WTC11 (cell line): ENCODE measurements at regions not wholly inside any gene's neighbourhood (a gene's known extent, or its start where the extent isn't known, plus 50 kb on each side); places are given as distances from the start of the nearest gene placed in this dataset.

Experiments used
- ATAC-seq: fragments of 200-7000 bp; cut with Tn5 transposase; 2 replicates; pipeline ENCODE4 v1.10.0; 2021; ENCODE audit warnings: mild to moderate bottlenecking, moderate library complexity
- CTCF ChIA-PET: fragments of 300-600 bp; sonication (Branson Sonifier 250); formaldehyde crosslinking; loops from one replicate; lab custom pipeline; 2021; ENCODE audit warnings: antibody characterized with exemption; lab: Charles Lee
- POLR2A ChIA-PET: fragments of 350-600 bp; sonication (Branson Sonifier 250); formaldehyde crosslinking; loops from one replicate; lab custom pipeline; 2021; ENCODE audit warnings: antibody characterized with exemption; lab: Charles Lee
- DNase-seq: peaks from one replicate; pipeline ENCODE4 v3.0.0; 2021; ENCODE audit warnings: low spot score
- H3K27ac Mint-ChIP-seq: 2 replicates; pipeline ENCODE4 v1.8.0; 2021; ENCODE audit warnings: mixed read lengths
- H3K27me3 Mint-ChIP-seq: 2 replicates; pipeline ENCODE4 v1.8.0; 2021; ENCODE audit warnings: low read depth, mild to moderate bottlenecking, moderate library complexity, mixed read lengths
- H3K36me3 Mint-ChIP-seq: 2 replicates; pipeline ENCODE4 v1.8.0; 2021; ENCODE audit warnings: mixed read lengths
- H3K4me1 Mint-ChIP-seq: 2 replicates; pipeline ENCODE4 v1.8.0; 2022; ENCODE audit warnings: mixed read lengths
- H3K4me3 Mint-ChIP-seq: 2 replicates; pipeline ENCODE4 v1.8.0; 2021; ENCODE audit warnings: mild to moderate bottlenecking, moderate library complexity, mixed read lengths
- H3K9me3 Mint-ChIP-seq: 2 replicates; pipeline ENCODE4 v1.8.0; 2021; ENCODE audit warnings: mixed read lengths
- ETV6 ChIP-seq: sonication (generic); formaldehyde crosslinking; IDR thresholded peaks from 2 replicates; pipeline ENCODE4 v1.8.1; 2022; ENCODE audit warnings: mild to moderate bottlenecking, missing genetic modification reagents
- GRHL2 ChIP-seq: fragments of 250-450 bp; sonication (Bioruptor Pico); IDR thresholded peaks from 2 replicates; pipeline ENCODE4 v1.8.0; 2022; ENCODE audit warnings: mild to moderate bottlenecking, moderate library complexity; ENCODE audit not compliant: insufficient replicate concordance, severe bottlenecking
- NFE2L1 ChIP-seq: sonication (generic); formaldehyde crosslinking; IDR thresholded peaks from 2 replicates; pipeline ENCODE4 v1.8.1; 2023; ENCODE audit warnings: missing genetic modification reagents
- NR1H2 ChIP-seq: sonication (generic); formaldehyde crosslinking; IDR thresholded peaks from 2 replicates; pipeline ENCODE4 v1.9.0; 2021; ENCODE audit warnings: mild to moderate bottlenecking, moderate library complexity, missing genetic modification reagents
- NR2C2 ChIP-seq: sonication (generic); formaldehyde crosslinking; IDR thresholded peaks from 2 replicates; pipeline ENCODE4 v1.8.0; 2022; ENCODE audit warnings: mild to moderate bottlenecking, missing genetic modification reagents
- NR3C1 ChIP-seq: sonication (generic); formaldehyde crosslinking; conservative IDR thresholded peaks from 2 replicates; pipeline ENCODE4 v1.8.1; 2023; ENCODE audit warnings: low read depth, mild to moderate bottlenecking, missing genetic modification reagents
- PRRX2 ChIP-seq: fragments of 250-450 bp; sonication (Bioruptor Pico); IDR thresholded peaks from 2 replicates; pipeline ENCODE4 v1.8.0; 2021; ENCODE audit warnings: mild to moderate bottlenecking
- RORB ChIP-seq: fragments of 250-450 bp; sonication (Bioruptor Pico); IDR thresholded peaks from 2 replicates; pipeline ENCODE4 v1.9.0; 2021; ENCODE audit warnings: mild to moderate bottlenecking
- ZNF317 ChIP-seq: sonication (generic); formaldehyde crosslinking; IDR thresholded peaks from 2 replicates; pipeline ENCODE4 v1.8.1; 2023; ENCODE audit warnings: low read depth, mild to moderate bottlenecking, moderate library complexity, missing genetic modification reagents, borderline replicate concordance
- ZNF423 ChIP-seq: fragments of 250-450 bp; sonication (Bioruptor Pico); IDR thresholded peaks from 2 replicates; pipeline ENCODE4 v2.1.2; 2022; ENCODE audit warnings: mild to moderate bottlenecking, moderate library complexity
- ZNF671 ChIP-seq: fragments of 250-450 bp; sonication (Bioruptor Pico); IDR thresholded peaks from 2 replicates; pipeline ENCODE4 v1.8.0; 2021; ENCODE audit warnings: mild to moderate bottlenecking
- TF ChIP-seq, protein P1 (sequence below): sonication (generic); formaldehyde crosslinking; IDR thresholded peaks from 2 replicates; pipeline ENCODE4 v1.8.1; 2023; ENCODE audit warnings: mild to moderate bottlenecking, missing genetic modification reagents, borderline replicate concordance
- TF ChIP-seq, protein P2 (sequence below): fragments of 250-450 bp; sonication (Bioruptor Pico); IDR thresholded peaks from 2 replicates; pipeline ENCODE4 v1.9.0; 2021; ENCODE audit warnings: mild to moderate bottlenecking
- TF ChIP-seq, protein P3 (sequence below): fragments of 250-450 bp; sonication (Bioruptor Pico); IDR thresholded peaks from 2 replicates; pipeline ENCODE4 v1.9.0; 2021; ENCODE audit warnings: mild to moderate bottlenecking
- TF ChIP-seq, protein P4 (sequence below): sonication (generic); formaldehyde crosslinking; IDR thresholded peaks from 2 replicates; pipeline ENCODE4 v1.8.0; 2022; ENCODE audit warnings: mild to moderate bottlenecking, missing genetic modification reagents
- TF ChIP-seq, protein P5 (sequence below): sonication (generic); formaldehyde crosslinking; conservative IDR thresholded peaks from 2 replicates; pipeline ENCODE4 v1.8.1; 2023; ENCODE audit warnings: mild to moderate bottlenecking, low read depth, missing genetic modification reagents, moderate library complexity
- TF ChIP-seq, protein P6 (sequence below): sonication (generic); formaldehyde crosslinking; IDR thresholded peaks from 2 replicates; pipeline ENCODE4 v1.8.1; 2022; ENCODE audit warnings: mild to moderate bottlenecking, missing genetic modification reagents, moderate library complexity, borderline replicate concordance
- TF ChIP-seq, protein P7 (sequence below): sonication (generic); formaldehyde crosslinking; IDR thresholded peaks from 2 replicates; pipeline ENCODE4 v1.8.1; 2023; ENCODE audit warnings: mild to moderate bottlenecking, missing genetic modification reagents

DNA sequence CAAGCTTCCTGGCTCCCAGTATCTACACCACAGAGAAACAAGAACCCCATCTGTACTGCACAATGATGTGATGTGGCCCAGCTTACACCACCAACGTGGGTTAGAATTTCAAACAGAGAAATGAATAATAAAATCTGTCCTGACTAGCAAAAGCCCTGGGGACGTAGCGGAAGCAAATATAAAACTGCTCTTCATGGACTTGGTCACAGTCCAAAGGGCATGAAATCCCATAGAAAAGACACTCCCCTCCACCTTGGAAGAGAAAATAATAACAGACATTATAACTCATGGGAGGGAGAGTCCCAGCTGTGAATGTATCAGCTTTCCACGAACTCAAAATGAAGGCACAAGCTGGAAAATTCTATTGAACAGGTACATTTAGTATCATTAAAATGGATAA, 205.3 kb upstream of the GALNT17 start (continued):
- TF ChIP-seq NR2C2 (no peak), RORB (CRISPR knock-in tag) (no peak), NR3C1 (CRISPR knock-in tag) (no peak), GRHL2 (no peak), ZNF423 (CRISPR knock-in tag) (no peak), ZNF317 (CRISPR knock-in tag) (no peak)
- TF ChIP-seq, protein P1, sequence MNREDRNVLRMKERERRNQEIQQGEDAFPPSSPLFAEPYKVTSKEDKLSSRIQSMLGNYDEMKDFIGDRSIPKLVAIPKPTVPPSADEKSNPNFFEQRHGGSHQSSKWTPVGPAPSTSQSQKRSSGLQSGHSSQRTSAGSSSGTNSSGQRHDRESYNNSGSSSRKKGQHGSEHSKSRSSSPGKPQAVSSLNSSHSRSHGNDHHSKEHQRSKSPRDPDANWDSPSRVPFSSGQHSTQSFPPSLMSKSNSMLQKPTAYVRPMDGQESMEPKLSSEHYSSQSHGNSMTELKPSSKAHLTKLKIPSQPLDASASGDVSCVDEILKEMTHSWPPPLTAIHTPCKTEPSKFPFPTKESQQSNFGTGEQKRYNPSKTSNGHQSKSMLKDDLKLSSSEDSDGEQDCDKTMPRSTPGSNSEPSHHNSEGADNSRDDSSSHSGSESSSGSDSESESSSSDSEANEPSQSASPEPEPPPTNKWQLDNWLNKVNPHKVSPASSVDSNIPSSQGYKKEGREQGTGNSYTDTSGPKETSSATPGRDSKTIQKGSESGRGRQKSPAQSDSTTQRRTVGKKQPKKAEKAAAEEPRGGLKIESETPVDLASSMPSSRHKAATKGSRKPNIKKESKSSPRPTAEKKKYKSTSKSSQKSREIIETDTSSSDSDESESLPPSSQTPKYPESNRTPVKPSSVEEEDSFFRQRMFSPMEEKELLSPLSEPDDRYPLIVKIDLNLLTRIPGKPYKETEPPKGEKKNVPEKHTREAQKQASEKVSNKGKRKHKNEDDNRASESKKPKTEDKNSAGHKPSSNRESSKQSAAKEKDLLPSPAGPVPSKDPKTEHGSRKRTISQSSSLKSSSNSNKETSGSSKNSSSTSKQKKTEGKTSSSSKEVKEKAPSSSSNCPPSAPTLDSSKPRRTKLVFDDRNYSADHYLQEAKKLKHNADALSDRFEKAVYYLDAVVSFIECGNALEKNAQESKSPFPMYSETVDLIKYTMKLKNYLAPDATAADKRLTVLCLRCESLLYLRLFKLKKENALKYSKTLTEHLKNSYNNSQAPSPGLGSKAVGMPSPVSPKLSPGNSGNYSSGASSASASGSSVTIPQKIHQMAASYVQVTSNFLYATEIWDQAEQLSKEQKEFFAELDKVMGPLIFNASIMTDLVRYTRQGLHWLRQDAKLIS (CRISPR knock-in tag): no peak
- TF ChIP-seq, protein P2, sequence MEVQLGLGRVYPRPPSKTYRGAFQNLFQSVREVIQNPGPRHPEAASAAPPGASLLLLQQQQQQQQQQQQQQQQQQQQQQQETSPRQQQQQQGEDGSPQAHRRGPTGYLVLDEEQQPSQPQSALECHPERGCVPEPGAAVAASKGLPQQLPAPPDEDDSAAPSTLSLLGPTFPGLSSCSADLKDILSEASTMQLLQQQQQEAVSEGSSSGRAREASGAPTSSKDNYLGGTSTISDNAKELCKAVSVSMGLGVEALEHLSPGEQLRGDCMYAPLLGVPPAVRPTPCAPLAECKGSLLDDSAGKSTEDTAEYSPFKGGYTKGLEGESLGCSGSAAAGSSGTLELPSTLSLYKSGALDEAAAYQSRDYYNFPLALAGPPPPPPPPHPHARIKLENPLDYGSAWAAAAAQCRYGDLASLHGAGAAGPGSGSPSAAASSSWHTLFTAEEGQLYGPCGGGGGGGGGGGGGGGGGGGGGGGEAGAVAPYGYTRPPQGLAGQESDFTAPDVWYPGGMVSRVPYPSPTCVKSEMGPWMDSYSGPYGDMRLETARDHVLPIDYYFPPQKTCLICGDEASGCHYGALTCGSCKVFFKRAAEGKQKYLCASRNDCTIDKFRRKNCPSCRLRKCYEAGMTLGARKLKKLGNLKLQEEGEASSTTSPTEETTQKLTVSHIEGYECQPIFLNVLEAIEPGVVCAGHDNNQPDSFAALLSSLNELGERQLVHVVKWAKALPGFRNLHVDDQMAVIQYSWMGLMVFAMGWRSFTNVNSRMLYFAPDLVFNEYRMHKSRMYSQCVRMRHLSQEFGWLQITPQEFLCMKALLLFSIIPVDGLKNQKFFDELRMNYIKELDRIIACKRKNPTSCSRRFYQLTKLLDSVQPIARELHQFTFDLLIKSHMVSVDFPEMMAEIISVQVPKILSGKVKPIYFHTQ (CRISPR knock-in tag): no peak

DNA sequence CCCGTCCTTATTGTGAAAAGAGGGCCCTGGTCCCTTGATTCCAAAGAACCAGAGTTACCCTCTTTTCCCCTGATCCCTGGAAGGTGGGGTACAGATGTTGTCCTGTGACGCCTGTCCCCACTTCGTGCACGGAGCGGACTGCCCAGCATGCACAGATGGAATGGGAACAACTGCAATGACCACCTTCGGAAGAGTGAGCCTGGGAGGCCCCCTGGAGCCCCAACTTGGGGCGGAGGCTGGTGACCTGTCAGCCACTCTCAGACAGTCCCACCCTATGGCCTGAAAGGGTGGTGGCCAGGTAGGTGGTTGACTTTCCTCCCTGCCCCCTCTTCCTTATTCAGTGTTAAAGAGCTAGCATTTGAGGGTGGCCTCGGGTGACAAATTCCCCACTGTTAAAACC, 196.6 kb upstream of the GALNT17 start:
- Mint-ChIP-seq H3K4me1 (peaks cover 16% of the 10 kb centered on the region), H3K27ac (no peak overlapping the region), H3K4me3 (no peak overlapping the region), H3K27me3 (no peaks in the 10 kb centered on the region), H3K36me3 (no peaks in the 10 kb centered on the region), H3K9me3 (no peaks in the 10 kb centered on the region)
- ATAC-seq: no peak
- TF ChIP-seq PRRX2 (CRISPR knock-in tag) (no peak), NFE2L1 (CRISPR knock-in tag) (no peak)
- TF ChIP-seq, protein P3, sequence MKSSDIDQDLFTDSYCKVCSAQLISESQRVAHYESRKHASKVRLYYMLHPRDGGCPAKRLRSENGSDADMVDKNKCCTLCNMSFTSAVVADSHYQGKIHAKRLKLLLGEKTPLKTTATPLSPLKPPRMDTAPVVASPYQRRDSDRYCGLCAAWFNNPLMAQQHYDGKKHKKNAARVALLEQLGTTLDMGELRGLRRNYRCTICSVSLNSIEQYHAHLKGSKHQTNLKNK (CRISPR knock-in tag): no peak
- DNase-seq: no peak
- ChIA-PET CTCF (no interaction called here), POLR2A (interaction anchor here (0.5 kb wide), 1 partner anchor 637 kb away, joined by 3 read pairs; no protein-coding TSS in a partner anchor)

DNA sequence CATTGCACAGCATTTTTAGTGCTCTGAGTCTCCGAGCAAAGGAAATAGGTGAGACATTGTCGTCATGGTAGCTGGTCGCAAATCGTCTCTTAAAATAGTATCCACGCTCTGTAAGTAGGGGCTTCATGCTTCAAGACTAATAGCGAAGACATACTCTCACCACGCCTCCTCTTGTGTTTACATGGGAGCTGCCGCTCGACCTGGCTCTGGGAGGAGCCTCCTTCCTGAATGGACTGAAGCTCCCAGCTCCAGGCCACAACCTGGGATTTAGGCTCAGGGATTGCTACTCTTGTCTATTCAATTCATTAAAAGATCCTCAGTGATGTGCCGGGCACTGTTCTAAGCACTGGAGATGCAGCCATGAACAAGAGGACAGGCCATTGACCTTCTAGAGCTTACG, 196.1 kb upstream of the GALNT17 start:
- Mint-ChIP-seq H3K4me1 (peaks cover 16% of the 10 kb centered on the region), H3K27ac (no peak overlapping the region), H3K27me3 (no peaks in the 10 kb centered on the region), H3K4me3 (no peak overlapping the region), H3K9me3 (no peaks in the 10 kb centered on the region), H3K36me3 (no peaks in the 10 kb centered on the region)
- DNase-seq (no peak), ATAC-seq (peak; percentile 55; the same call in 1 of the 2 replicates)
- ChIA-PET CTCF (no interaction called here), POLR2A (no interaction called here)
- TF ChIP-seq ETV6 (CRISPR knock-in tag) (no peak), PRRX2 (CRISPR knock-in tag) (no peak), ZNF317 (CRISPR knock-in tag) (no peak), NR1H2 (CRISPR knock-in tag) (no peak), ZNF671 (no peak)
- TF ChIP-seq, protein P4, sequence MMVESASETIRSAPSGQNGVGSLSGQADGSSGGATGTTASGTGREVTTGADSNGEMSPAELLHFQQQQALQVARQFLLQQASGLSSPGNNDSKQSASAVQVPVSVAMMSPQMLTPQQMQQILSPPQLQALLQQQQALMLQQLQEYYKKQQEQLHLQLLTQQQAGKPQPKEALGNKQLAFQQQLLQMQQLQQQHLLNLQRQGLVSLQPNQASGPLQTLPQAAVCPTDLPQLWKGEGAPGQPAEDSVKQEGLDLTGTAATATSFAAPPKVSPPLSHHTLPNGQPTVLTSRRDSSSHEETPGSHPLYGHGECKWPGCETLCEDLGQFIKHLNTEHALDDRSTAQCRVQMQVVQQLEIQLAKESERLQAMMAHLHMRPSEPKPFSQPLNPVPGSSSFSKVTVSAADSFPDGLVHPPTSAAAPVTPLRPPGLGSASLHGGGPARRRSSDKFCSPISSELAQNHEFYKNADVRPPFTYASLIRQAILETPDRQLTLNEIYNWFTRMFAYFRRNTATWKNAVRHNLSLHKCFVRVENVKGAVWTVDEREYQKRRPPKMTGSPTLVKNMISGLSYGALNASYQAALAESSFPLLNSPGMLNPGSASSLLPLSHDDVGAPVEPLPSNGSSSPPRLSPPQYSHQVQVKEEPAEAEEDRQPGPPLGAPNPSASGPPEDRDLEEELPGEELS (CRISPR knock-in tag): no peak
- TF ChIP-seq, protein P5, sequence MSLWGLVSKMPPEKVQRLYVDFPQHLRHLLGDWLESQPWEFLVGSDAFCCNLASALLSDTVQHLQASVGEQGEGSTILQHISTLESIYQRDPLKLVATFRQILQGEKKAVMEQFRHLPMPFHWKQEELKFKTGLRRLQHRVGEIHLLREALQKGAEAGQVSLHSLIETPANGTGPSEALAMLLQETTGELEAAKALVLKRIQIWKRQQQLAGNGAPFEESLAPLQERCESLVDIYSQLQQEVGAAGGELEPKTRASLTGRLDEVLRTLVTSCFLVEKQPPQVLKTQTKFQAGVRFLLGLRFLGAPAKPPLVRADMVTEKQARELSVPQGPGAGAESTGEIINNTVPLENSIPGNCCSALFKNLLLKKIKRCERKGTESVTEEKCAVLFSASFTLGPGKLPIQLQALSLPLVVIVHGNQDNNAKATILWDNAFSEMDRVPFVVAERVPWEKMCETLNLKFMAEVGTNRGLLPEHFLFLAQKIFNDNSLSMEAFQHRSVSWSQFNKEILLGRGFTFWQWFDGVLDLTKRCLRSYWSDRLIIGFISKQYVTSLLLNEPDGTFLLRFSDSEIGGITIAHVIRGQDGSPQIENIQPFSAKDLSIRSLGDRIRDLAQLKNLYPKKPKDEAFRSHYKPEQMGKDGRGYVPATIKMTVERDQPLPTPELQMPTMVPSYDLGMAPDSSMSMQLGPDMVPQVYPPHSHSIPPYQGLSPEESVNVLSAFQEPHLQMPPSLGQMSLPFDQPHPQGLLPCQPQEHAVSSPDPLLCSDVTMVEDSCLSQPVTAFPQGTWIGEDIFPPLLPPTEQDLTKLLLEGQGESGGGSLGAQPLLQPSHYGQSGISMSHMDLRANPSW: no peak
- TF ChIP-seq, protein P6, sequence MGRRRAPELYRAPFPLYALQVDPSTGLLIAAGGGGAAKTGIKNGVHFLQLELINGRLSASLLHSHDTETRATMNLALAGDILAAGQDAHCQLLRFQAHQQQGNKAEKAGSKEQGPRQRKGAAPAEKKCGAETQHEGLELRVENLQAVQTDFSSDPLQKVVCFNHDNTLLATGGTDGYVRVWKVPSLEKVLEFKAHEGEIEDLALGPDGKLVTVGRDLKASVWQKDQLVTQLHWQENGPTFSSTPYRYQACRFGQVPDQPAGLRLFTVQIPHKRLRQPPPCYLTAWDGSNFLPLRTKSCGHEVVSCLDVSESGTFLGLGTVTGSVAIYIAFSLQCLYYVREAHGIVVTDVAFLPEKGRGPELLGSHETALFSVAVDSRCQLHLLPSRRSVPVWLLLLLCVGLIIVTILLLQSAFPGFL (CRISPR knock-in tag): no peak
- TF ChIP-seq, protein P7, sequence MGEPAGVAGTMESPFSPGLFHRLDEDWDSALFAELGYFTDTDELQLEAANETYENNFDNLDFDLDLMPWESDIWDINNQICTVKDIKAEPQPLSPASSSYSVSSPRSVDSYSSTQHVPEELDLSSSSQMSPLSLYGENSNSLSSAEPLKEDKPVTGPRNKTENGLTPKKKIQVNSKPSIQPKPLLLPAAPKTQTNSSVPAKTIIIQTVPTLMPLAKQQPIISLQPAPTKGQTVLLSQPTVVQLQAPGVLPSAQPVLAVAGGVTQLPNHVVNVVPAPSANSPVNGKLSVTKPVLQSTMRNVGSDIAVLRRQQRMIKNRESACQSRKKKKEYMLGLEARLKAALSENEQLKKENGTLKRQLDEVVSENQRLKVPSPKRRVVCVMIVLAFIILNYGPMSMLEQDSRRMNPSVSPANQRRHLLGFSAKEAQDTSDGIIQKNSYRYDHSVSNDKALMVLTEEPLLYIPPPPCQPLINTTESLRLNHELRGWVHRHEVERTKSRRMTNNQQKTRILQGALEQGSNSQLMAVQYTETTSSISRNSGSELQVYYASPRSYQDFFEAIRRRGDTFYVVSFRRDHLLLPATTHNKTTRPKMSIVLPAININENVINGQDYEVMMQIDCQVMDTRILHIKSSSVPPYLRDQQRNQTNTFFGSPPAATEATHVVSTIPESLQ (CRISPR knock-in tag): no peak
